ENCODE measurements at regions not wholly inside any gene's neighbourhood (a gene's known extent, or its start where the extent isn't known, plus 50 kb on each side); places are given as distances from the start of the nearest gene placed in this dataset.
A peak's percentile ranks its signal among the peaks of the same experiment; 100 is the strongest.

DNA sequence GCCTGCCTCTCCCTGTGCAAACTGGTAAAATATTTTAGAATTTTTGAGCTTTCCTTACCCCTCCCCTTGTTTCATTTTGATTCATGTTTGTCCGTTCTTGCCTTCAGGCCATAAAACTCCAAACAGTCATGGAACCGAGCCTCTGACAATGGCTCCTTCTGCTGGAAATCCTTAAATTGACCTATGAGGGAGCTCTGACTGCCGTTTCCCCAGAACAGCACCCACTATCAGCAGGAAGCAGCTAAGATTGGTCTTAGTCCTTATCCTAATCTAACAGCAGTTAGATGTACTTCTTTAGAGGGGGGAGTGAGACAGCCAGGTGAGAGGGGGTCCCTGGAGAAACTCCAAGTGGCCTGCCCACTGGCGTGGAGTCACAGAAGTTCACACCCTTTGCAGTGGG is 106.7 kb downstream of the FAM174A start:
- H3K36me3 Mint-ChIP-seq (ENCODE audit: low read depth) = no peaks in the 10 kb centered on the region
- H3K27me3 Mint-ChIP-seq (ENCODE audit: low read depth) = no peaks in the 10 kb centered on the region
- H3K4me3 Mint-ChIP-seq = no peak overlapping the region
- no peak for TF ChIP-seq CTCF (IDR thresholded peaks at IDR 0.05; ENCODE audit: unreplicated experiment in 3 of 3)
- no peaks in the 10 kb centered on the region for H3K9me3 Mint-ChIP-seq
- H3K4me1 Mint-ChIP-seq = peaks cover 7% of the 10 kb centered on the region
- no peak overlapping the region for H3K27ac Mint-ChIP-seq

DNA sequence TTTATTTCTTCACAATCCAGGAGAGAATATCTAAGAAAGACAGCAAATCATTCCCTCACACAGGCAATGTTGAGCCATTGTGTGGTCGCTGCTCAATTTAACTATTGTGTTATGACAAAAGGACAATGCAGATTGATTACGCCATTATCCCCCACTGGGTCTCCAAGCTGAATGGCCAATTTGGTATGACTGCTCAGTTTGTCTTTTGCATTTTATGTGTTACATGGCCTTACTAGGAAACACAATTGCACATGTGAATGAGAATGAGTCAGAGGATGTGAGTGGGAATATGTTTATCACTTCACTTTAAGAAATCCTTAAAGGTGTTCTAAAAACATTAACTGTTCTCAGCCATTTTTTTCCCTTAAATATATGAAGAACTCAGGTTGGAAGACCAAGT is 108.3 kb downstream of the FAM174A start:
- Mint-ChIP-seq H3K36me3 (ENCODE audit: low read depth) (no peaks in the 10 kb centered on the region), H3K27me3 (ENCODE audit: low read depth) (no peaks in the 10 kb centered on the region), H3K4me1 (peaks cover 12% of the 10 kb centered on the region), H3K9me3 (no peaks in the 10 kb centered on the region), H3K4me3 (no peak overlapping the region), H3K27ac (no peak overlapping the region)
- no peak for TF ChIP-seq CTCF (IDR thresholded peaks at IDR 0.05; ENCODE audit: unreplicated experiment in 3 of 3)

DNA sequence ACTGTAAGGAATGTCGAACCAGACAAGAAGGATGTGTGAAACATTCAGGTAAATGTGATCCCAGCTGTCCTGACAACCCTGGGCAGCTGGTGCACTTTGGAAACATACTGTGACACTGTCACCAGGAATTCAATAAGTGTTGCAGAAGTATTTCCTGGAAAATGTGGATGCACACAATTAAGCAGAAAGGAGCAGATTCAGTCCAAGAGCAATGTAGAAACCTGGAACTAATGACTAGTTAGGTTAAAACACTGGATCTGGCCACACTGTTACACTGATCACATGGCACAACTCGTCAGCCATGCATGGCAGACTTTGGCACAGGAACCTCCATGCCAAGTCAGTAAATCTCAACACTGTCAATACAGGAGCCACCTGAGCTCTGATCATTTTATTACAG is 109.0 kb downstream of the FAM174A start:
- TF ChIP-seq CTCF (IDR thresholded peaks at IDR 0.05; ENCODE audit: unreplicated experiment in 3 of 3) = no peak
- Mint-ChIP-seq H3K27ac (no peak overlapping the region), H3K9me3 (no peaks in the 10 kb centered on the region), H3K36me3 (ENCODE audit: low read depth) (no peaks in the 10 kb centered on the region), H3K4me1 (peaks cover 13% of the 10 kb centered on the region), H3K4me3 (no peak overlapping the region), H3K27me3 (ENCODE audit: low read depth) (no peaks in the 10 kb centered on the region)

DNA sequence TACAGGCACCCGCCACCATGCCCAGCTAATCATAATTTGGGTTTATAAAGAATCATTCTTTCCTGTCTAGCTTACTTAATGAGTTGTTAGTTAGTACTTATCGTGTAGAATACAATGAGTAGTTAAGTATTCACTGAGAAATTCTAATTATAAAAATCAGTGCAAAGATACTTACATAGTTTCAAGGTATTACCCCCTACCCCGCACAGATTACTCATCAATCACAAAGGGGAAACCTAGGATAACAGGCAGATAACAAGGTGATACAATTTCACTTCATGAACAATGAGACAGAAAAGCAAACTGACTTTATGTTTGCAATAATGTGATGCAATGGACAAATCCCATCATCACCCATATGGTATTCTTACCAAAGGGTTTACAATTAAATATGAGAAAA is 109.6 kb downstream of the FAM174A start:
- no peaks in the 10 kb centered on the region for H3K36me3 Mint-ChIP-seq (ENCODE audit: low read depth)
- no peaks in the 10 kb centered on the region for H3K27me3 Mint-ChIP-seq (ENCODE audit: low read depth)
- H3K4me3 Mint-ChIP-seq = no peak overlapping the region
- no peak for TF ChIP-seq CTCF (IDR thresholded peaks at IDR 0.05; ENCODE audit: unreplicated experiment in 3 of 3)
- peaks cover 16% of the 10 kb centered on the region for H3K4me1 Mint-ChIP-seq
- no peaks in the 10 kb centered on the region for H3K9me3 Mint-ChIP-seq
- H3K27ac Mint-ChIP-seq = no peak overlapping the region

GRCh38 chr5:100646011-100646410 is 110.8 kb downstream of the FAM174A start:
- H3K4me1 Mint-ChIP-seq = peaks cover 16% of the 10 kb centered on the region
- peak overlapping the region in 1 of 3 experiments; percentile 91 for H3K27ac Mint-ChIP-seq
- no peaks in the 10 kb centered on the region for H3K36me3 Mint-ChIP-seq (ENCODE audit: low read depth)
- peaks cover 5% of the 10 kb centered on the region for H3K27me3 Mint-ChIP-seq (ENCODE audit: low read depth)
- no peaks in the 10 kb centered on the region for H3K9me3 Mint-ChIP-seq
- no peak overlapping the region for H3K4me3 Mint-ChIP-seq
- no peak for TF ChIP-seq CTCF (IDR thresholded peaks at IDR 0.05; ENCODE audit: unreplicated experiment in 3 of 3)

DNA sequence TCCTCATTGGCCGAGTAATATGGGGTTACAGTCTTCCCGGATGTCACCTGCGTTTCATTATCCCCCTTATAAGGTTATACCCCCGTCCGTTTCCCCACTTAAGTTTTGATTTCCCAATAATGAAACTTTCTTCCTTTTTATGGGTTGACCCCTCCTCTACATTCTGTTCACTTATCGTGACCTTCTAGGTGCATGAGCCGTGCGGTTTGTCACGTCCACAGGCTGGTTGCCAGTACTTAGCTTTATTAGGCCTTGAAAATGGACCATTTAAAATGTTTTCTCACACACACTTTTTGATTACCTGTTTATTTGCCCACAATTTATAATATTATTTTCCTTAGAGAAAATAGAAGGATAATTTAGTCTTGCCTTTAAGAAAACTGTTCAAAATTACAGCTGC is 111.5 kb downstream of the FAM174A start:
- H3K27me3 Mint-ChIP-seq (ENCODE audit: low read depth) = peaks cover 5% of the 10 kb centered on the region
- peaks cover 16% of the 10 kb centered on the region for H3K4me1 Mint-ChIP-seq
- no peaks in the 10 kb centered on the region for H3K36me3 Mint-ChIP-seq (ENCODE audit: low read depth)
- TF ChIP-seq CTCF (IDR thresholded peaks at IDR 0.05; ENCODE audit: unreplicated experiment in 3 of 3) = no peak
- H3K4me3 Mint-ChIP-seq = no peak overlapping the region
- H3K27ac Mint-ChIP-seq = peak overlapping the region; percentile 79 to 91 (median 82)
- no peaks in the 10 kb centered on the region for H3K9me3 Mint-ChIP-seq
